Endodermal cell (in vitro differentiated cells): ENCODE measurements at regions not wholly inside any gene's neighbourhood (a gene's known extent, or its start where the extent isn't known, plus 50 kb on each side); places are given as distances from the start of the nearest gene placed in this dataset.

Source experiments
- DNase-seq: peaks from one replicate; pipeline ENCODE4 v3.0.0-alpha.2; 2017
- H3K27ac ChIP-seq: 2 replicates; pipeline ENCODE4 v1.5.1; 2013; ENCODE audit warnings: mild to moderate bottlenecking, low read depth, low read length, moderate library complexity
- H3K27me3 ChIP-seq: 2 replicates; pipeline ENCODE4 v1.6.1; 2013; ENCODE audit warnings: mild to moderate bottlenecking, low read length, moderate library complexity; ENCODE audit not compliant: insufficient read depth, control insufficient read depth, poor library complexity, severe bottlenecking
- H3K36me3 ChIP-seq: 2 replicates; pipeline ENCODE4 v1.7.0; 2013; ENCODE audit warnings: mild to moderate bottlenecking, low read length, moderate library complexity; ENCODE audit not compliant: control insufficient read depth, insufficient read depth
- H3K4me1 ChIP-seq: one replicate; pipeline ENCODE4 v1.7.0; 2013; ENCODE audit warnings: low read length; ENCODE audit not compliant: control insufficient read depth, insufficient read depth
- H3K4me3 ChIP-seq: 2 replicates; pipeline ENCODE4 v1.5.1; 2013; ENCODE audit warnings: mild to moderate bottlenecking, low read length, moderate library complexity
- H3K9ac ChIP-seq: 2 replicates; pipeline ENCODE4 v1.6.1; 2013; ENCODE audit warnings: mild to moderate bottlenecking, low read length, moderate library complexity; ENCODE audit not compliant: poor library complexity, severe bottlenecking; ENCODE audit errors: extremely low read depth
- H3K9me3 ChIP-seq: 2 replicates; pipeline ENCODE4 v1.6.1; 2013; ENCODE audit warnings: mild to moderate bottlenecking, low read length, moderate library complexity; ENCODE audit not compliant: control insufficient read depth
- H3K27ac Mint-ChIP-seq: 2 replicates; pipeline ENCODE4 v1.8.0; 2020; ENCODE audit warnings: mixed read lengths
- H3K27me3 Mint-ChIP-seq: 2 replicates; pipeline ENCODE4 v1.8.0; 2021; ENCODE audit warnings: mild to moderate bottlenecking, mixed read lengths; ENCODE audit not compliant: insufficient read depth
- H3K36me3 Mint-ChIP-seq: 2 replicates; pipeline ENCODE4 v1.8.0; 2020; ENCODE audit warnings: low read depth, mixed read lengths
- H3K4me1 Mint-ChIP-seq: 2 replicates; pipeline ENCODE4 v1.8.0; 2020; ENCODE audit warnings: mixed read lengths
- H3K4me3 Mint-ChIP-seq: 2 replicates; pipeline ENCODE4 v1.8.0; 2020; ENCODE audit warnings: mild to moderate bottlenecking, moderate library complexity, mixed read lengths
- H3K9me3 Mint-ChIP-seq: 2 replicates; pipeline ENCODE4 v1.8.0; 2020; ENCODE audit warnings: mild to moderate bottlenecking, mixed read lengths
- WGBS, 2 experiments: methylation state at CpG; one replicate each; pipeline versions ENCODE4 v1.1.5 to v1.1.7; 2013; ENCODE audit warnings: missing lambda C conversion rate in 2 of 2, mixed read lengths in 1 of 2; ENCODE audit not compliant: insufficient coverage in 1 of 2, insufficient read length in 1 of 2; 5-methylcytosine and 5-hydroxymethylcytosine counted together
- TF ChIP-seq, protein P1 (sequence below): fragments of 200-600 bp; sonication (generic); conservative IDR thresholded peaks from 2 replicates; pipeline ENCODE4 v1.5.0; 2021; ENCODE audit warnings: antibody characterized with exemption, mild to moderate bottlenecking

DNA sequence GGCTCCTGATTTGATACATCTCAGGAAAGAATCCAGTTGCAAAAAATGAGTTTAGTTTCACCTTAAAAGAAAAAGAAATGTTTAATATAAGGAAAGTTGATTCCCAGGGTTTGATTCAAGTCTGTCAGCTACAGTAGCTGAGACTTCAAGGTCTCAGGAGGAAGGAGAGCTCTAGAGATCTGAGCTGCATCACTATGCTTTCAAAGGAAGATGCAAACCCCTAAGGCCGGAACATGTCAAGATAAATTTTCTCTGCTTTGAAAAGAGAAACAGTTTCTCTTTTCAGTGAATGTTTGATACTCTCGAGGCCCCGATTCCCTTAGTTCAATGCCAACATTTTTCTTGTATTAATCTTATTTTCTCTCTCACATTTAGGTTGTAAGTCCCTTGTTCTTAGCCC lies 128.6 kb downstream of the RGPD3 start:
- Mint-ChIP-seq H3K9me3 (no peaks in the 10 kb centered on the region), H3K27ac (no peak overlapping the region)
- no peaks in the 10 kb centered on the region for H3K36me3 ChIP-seq

DNA sequence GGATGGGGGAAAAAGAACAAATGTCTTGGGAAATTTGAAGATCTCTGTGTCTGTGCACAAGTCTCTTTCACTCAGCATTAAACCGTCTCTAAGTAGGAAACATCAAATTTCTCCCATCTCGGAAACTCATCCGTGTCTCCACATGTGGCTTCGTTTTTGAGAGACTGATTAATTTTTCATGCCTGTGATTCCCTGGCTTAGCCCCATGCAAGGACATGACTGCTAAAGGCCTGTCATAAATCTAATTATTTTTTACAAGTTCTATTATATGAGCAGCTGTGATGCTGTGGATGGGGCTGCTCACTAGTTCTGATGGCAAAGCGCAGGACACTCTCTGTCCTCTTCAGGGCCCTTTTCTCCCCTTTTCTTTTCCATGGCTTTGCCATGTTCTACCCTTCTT lies 129.1 kb downstream of the RGPD3 start:
- H3K9me3 Mint-ChIP-seq: no peaks in the 10 kb centered on the region
- Histone ChIP-seq H3K36me3 (no peaks in the 10 kb centered on the region), H3K4me1 (no peaks in the 10 kb centered on the region), H3K27ac (no peak overlapping the region), H3K9me3 (no peaks in the 10 kb centered on the region), H3K9ac (no peak overlapping the region), H3K27me3 (no peaks in the 10 kb centered on the region), H3K4me3 (no peak overlapping the region)
- TF ChIP-seq, protein P1, sequence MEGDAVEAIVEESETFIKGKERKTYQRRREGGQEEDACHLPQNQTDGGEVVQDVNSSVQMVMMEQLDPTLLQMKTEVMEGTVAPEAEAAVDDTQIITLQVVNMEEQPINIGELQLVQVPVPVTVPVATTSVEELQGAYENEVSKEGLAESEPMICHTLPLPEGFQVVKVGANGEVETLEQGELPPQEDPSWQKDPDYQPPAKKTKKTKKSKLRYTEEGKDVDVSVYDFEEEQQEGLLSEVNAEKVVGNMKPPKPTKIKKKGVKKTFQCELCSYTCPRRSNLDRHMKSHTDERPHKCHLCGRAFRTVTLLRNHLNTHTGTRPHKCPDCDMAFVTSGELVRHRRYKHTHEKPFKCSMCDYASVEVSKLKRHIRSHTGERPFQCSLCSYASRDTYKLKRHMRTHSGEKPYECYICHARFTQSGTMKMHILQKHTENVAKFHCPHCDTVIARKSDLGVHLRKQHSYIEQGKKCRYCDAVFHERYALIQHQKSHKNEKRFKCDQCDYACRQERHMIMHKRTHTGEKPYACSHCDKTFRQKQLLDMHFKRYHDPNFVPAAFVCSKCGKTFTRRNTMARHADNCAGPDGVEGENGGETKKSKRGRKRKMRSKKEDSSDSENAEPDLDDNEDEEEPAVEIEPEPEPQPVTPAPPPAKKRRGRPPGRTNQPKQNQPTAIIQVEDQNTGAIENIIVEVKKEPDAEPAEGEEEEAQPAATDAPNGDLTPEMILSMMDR: no peak
- no peak overlapping the region for H3K4me3 Mint-ChIP-seq
- H3K36me3 Mint-ChIP-seq: no peaks in the 10 kb centered on the region
- WGBS, 2 experiments: 90 to 93% methylated on average over 4 to 5 of the region's 5 CpGs
- H3K4me1 Mint-ChIP-seq: peaks cover 2% of the 10 kb centered on the region
- no peak overlapping the region for H3K27ac Mint-ChIP-seq
- H3K27me3 Mint-ChIP-seq: peaks cover 2% of the 10 kb centered on the region
- DNase-seq: no peak

More for the DNA sequence above, 128.6 kb downstream of the RGPD3 start:
- WGBS, 2 experiments: 95% methylated on average over 3 of the region's 3 CpGs
- TF ChIP-seq, protein P1: no peak
- no peak overlapping the region for H3K4me3 Mint-ChIP-seq
- peaks cover 2% of the 10 kb centered on the region for H3K27me3 Mint-ChIP-seq
- Histone ChIP-seq H3K4me3 (no peak overlapping the region), H3K9me3 (no peaks in the 10 kb centered on the region), H3K9ac (no peak overlapping the region), H3K27ac (no peak overlapping the region), H3K4me1 (no peaks in the 10 kb centered on the region), H3K27me3 (no peaks in the 10 kb centered on the region)
- peaks cover 2% of the 10 kb centered on the region for H3K4me1 Mint-ChIP-seq
- no peak for DNase-seq
- no peaks in the 10 kb centered on the region for H3K36me3 Mint-ChIP-seq

DNA sequence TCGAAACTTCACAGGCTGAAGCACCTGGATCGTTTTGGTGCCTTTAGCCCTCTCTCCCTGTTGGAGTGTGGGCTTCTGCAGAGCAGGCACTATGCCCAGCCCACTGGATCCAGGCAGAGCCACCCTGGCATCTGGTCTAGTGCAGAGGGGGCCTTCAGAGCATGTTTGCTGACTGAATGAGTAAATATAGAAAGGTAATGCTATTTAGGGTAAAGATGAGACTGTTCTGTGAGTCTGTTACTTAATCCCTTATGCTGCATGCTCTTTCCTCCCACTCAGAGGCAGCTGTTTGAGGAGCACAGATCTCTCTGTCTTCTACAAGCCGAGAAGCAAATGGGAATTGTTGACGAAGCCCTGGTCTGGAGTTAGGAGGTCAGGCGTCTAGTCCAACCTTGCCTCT lies 130.2 kb downstream of the RGPD3 start:
- TF ChIP-seq, protein P1: no peak
- no peak overlapping the region for H3K27ac ChIP-seq
- H3K27ac Mint-ChIP-seq: no peak overlapping the region
- H3K4me3 ChIP-seq: no peak overlapping the region
- DNase-seq: no peak
- H3K36me3 Mint-ChIP-seq: no peaks in the 10 kb centered on the region
- H3K9me3 ChIP-seq: peaks cover 7% of the 10 kb centered on the region
- H3K36me3 ChIP-seq: no peaks in the 10 kb centered on the region
- H3K27me3 ChIP-seq: no peaks in the 10 kb centered on the region
- H3K9ac ChIP-seq: no peak overlapping the region
- H3K4me1 ChIP-seq: no peaks in the 10 kb centered on the region
- H3K4me3 Mint-ChIP-seq: no peak overlapping the region
- H3K4me1 Mint-ChIP-seq: peaks cover 2% of the 10 kb centered on the region
- H3K27me3 Mint-ChIP-seq: peaks cover 2% of the 10 kb centered on the region
- H3K9me3 Mint-ChIP-seq: peaks cover 2% of the 10 kb centered on the region
- WGBS, 2 experiments: 93 to 94% methylated on average over 4 to 5 of the region's 5 CpGs
